ENCODE measurements at regions not wholly inside any gene's neighbourhood (a gene's known extent, or its start where the extent isn't known, plus 50 kb on each side); places are given as distances from the start of the nearest gene placed in this dataset.

DNA sequence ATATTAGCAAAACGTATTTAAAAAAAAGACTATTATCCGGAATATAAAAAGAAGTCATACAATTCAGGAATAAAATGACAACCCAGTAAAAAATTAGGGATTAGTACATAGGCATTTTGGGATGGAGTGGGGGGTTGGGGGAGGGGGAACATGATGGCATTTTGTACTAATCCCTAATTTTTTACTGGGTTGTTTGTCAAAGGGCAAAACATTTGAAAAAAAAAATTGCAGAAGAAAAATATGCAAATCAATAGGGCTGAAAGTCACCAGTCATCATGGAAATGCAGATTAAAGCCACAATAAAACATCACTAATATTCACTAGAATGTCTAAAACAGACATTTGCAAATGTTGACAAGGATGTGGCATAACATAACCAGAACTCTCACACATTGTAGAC is 82.5 kb downstream of the RPL22L1 start:
- TF ChIP-seq, protein P1, sequence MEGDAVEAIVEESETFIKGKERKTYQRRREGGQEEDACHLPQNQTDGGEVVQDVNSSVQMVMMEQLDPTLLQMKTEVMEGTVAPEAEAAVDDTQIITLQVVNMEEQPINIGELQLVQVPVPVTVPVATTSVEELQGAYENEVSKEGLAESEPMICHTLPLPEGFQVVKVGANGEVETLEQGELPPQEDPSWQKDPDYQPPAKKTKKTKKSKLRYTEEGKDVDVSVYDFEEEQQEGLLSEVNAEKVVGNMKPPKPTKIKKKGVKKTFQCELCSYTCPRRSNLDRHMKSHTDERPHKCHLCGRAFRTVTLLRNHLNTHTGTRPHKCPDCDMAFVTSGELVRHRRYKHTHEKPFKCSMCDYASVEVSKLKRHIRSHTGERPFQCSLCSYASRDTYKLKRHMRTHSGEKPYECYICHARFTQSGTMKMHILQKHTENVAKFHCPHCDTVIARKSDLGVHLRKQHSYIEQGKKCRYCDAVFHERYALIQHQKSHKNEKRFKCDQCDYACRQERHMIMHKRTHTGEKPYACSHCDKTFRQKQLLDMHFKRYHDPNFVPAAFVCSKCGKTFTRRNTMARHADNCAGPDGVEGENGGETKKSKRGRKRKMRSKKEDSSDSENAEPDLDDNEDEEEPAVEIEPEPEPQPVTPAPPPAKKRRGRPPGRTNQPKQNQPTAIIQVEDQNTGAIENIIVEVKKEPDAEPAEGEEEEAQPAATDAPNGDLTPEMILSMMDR (conservative IDR thresholded peaks at IDR 0.05 in 1 of 2, IDR thresholded peaks at IDR 0.05 in 1 of 2; ENCODE audit: low read depth in 1 of 2, low read length in 2 of 2), result no peak
- no peak for TF ChIP-seq EZH2 (IDR thresholded peaks at IDR 0.05; ENCODE audit: low read length, missing control alignments)
